HG02798 (cell line): ENCODE measurements at regions not wholly inside any gene's neighbourhood (a gene's known extent, or its start where the extent isn't known, plus 50 kb on each side); places are given as distances from the start of the nearest gene placed in this dataset.

ENCODE experiments used
- ATAC-seq: cut with Tn5 transposase; IDR thresholded peaks from one replicate; pipeline ENCODE4 v1.9.1; 2021; ENCODE audit warnings: mild to moderate bottlenecking; ENCODE audit not compliant: unreplicated experiment, poor library complexity

- ATAC-seq = no peak
These were observed 263.9 kb upstream of the CXXC4 start for GRCh38 chr4:104758574-104758973.

GRCh38 chr4:104763554-104764222, 269.0 kb upstream of the CXXC4 start:
- no peak for ATAC-seq

- no peak for ATAC-seq
These were observed 272.0 kb upstream of the CXXC4 start for GRCh38 chr4:104766676-104767075.

GRCh38 chr4:104772849-104773248, 278.2 kb upstream of the CXXC4 start:
- ATAC-seq = peak; percentile 77

GRCh38 chr4:104795264-104795939, 300.7 kb upstream of the CXXC4 start:
- no peak for ATAC-seq

- no peak for ATAC-seq
These were observed 317.0 kb upstream of the CXXC4 start for GRCh38 chr4:104811727-104812126.

GRCh38 chr4:104815665-104816064, 321.0 kb upstream of the CXXC4 start:
- ATAC-seq = peak; percentile 73

- peak; percentile 77 for ATAC-seq
These were observed 323.9 kb upstream of the CXXC4 start for GRCh38 chr4:104818579-104818978.

- no peak for ATAC-seq
These were observed 320.5 kb upstream of the TET2 start for GRCh38 chr4:104826171-104826570.

GRCh38 chr4:104829761-104830160, 316.9 kb upstream of the TET2 start:
- ATAC-seq = no peak

- ATAC-seq = peak; percentile 56
These were observed 298.0 kb upstream of the TET2 start for GRCh38 chr4:104848597-104849225.

GRCh38 chr4:104859601-104860237, 287.0 kb upstream of the TET2 start:
- ATAC-seq = no peak

- ATAC-seq = peak; percentile 89
These were observed 286.2 kb upstream of the TET2 start for GRCh38 chr4:104860238-104861123.

- ATAC-seq = no peak
These were observed 279.9 kb upstream of the TET2 start for GRCh38 chr4:104866809-104867208.

GRCh38 chr4:104868533-104868932, 278.1 kb upstream of the TET2 start:
- ATAC-seq = peak; percentile 12

- ATAC-seq = peak; percentile 95
These were observed 277.7 kb upstream of the TET2 start for GRCh38 chr4:104868958-104869357.

- no peak for ATAC-seq
These were observed 276.8 kb upstream of the TET2 start for GRCh38 chr4:104869831-104870230.

GRCh38 chr4:104870495-104871233, 276.0 kb upstream of the TET2 start:
- ATAC-seq = peak; percentile 26

- ATAC-seq = no peak
These were observed 267.7 kb upstream of the TET2 start for GRCh38 chr4:104878936-104879335.
